Ascending aorta (tissue), 2 donors: ENCODE measurements at regions not wholly inside any gene's neighbourhood (a gene's known extent, or its start where the extent isn't known, plus 50 kb on each side); places are given as distances from the start of the nearest gene placed in this dataset.

ENCODE experiments used
- DNase-seq, 2 donors: peaks; one replicate each; pipeline ENCODE4 v3.0.0-alpha.2; 2019; ENCODE audit warnings: low spot score in 2 of 2
- H3K27ac ChIP-seq, 2 donors: fragments of 200-600 bp; sonication (generic); one replicate each; pipeline ENCODE4 v1.5.1; 2016 to 2017; ENCODE audit warnings: mild to moderate bottlenecking in 1 of 2
- H3K27me3 ChIP-seq: fragments of 200-600 bp; sonication (generic); one replicate; pipeline ENCODE4 v1.5.1; 2017
- H3K36me3 ChIP-seq, 2 donors: fragments of 200-600 bp; sonication (generic); one replicate each; pipeline ENCODE4 v1.5.1; 2016
- H3K4me1 ChIP-seq, 2 donors: fragments of 200-600 bp; sonication (generic); one replicate each; pipeline ENCODE4 v1.5.1; 2016 to 2017; ENCODE audit warnings: mild to moderate bottlenecking in 1 of 2
- H3K4me3 ChIP-seq, 2 donors: fragments of 200-600 bp; sonication (generic); one replicate each; pipeline ENCODE4 v1.5.1; 2016 to 2017; ENCODE audit warnings: mild to moderate bottlenecking in 1 of 2
- H3K9me3 ChIP-seq, 2 donors: fragments of 200-600 bp; sonication (generic); one replicate each; pipeline ENCODE4 v1.5.1; 2016
- intact Hi-C: fragments of 100-400 bp; cut with DNase I; formaldehyde crosslinking; loops from one replicate; pipeline ENCODE4 v1.15.1; 2023
- TF ChIP-seq, protein P1 (sequence below), 3 experiments: fragments of 200-600 bp in 2 of 3; fragments of 450-650 bp in 1 of 3; sonication (generic) in 2 of 3; IDR thresholded peaks; one replicate each; pipeline ENCODE4 v1.5.1; 2016 to 2019; ENCODE audit warnings: antibody characterized with exemption in 3 of 3, mild to moderate bottlenecking in 1 of 3, moderate library complexity in 1 of 3

DNA sequence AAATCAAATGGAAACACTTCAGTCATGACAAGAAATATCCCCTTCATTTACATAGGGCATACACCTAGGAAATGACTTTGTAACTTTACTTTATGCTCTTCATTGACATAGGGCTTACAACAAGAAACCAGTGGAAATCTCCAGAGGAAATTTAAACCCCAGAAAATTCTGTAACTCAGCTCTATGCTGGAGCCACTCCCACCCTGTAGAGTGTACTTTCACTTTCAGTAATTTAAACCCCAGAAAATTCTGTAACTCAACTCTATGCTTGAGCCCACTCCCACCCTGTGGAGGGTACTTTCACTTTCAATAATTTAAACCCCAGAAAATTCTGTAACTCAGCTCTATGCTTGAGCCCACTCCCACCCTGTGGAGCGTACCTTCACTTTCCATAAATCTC lies 987.1 kb upstream of the CADM2 start:
- Histone ChIP-seq H3K9me3 (no peaks in the 10 kb centered on the region), H3K27me3 (no peaks in the 10 kb centered on the region), H3K36me3 (no peaks in the 10 kb centered on the region), H3K27ac (no peak overlapping the region), H3K4me1 (no peaks in the 10 kb centered on the region), H3K4me3 (no peak overlapping the region)
- intact Hi-C loops: no loop called here
- no peak for DNase-seq
- TF ChIP-seq, protein P1, sequence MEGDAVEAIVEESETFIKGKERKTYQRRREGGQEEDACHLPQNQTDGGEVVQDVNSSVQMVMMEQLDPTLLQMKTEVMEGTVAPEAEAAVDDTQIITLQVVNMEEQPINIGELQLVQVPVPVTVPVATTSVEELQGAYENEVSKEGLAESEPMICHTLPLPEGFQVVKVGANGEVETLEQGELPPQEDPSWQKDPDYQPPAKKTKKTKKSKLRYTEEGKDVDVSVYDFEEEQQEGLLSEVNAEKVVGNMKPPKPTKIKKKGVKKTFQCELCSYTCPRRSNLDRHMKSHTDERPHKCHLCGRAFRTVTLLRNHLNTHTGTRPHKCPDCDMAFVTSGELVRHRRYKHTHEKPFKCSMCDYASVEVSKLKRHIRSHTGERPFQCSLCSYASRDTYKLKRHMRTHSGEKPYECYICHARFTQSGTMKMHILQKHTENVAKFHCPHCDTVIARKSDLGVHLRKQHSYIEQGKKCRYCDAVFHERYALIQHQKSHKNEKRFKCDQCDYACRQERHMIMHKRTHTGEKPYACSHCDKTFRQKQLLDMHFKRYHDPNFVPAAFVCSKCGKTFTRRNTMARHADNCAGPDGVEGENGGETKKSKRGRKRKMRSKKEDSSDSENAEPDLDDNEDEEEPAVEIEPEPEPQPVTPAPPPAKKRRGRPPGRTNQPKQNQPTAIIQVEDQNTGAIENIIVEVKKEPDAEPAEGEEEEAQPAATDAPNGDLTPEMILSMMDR (IDR thresholded peaks at IDR 0.05): no peak

DNA sequence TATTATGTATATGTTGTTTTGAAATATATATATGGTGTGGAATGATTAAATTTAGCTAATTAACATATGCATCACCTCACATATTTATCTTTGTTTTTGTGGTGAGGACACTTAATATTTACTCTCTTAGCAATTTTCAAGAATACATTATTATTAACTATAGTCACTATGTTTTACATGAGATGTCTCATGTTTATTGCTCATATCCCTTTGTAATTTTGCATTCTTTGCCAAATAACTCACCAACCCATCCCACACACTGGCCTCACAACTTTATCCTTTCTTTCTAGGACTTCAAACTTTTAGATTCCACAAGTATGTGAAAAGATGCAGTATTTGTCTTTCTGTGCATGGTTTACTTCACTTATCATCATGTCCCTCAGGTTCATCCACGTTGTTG lies 950.2 kb upstream of the CADM2 start:
- Histone ChIP-seq H3K4me1 (no peaks in the 10 kb centered on the region), H3K27ac (no peak overlapping the region), H3K36me3 (no peaks in the 10 kb centered on the region), H3K27me3 (no peaks in the 10 kb centered on the region), H3K9me3 (no peaks in the 10 kb centered on the region), H3K4me3 (no peak overlapping the region)
- TF ChIP-seq, protein P1 (IDR thresholded peaks at IDR 0.05): no peak
- DNase-seq: no peak
- intact Hi-C loops: no loop called here

DNA sequence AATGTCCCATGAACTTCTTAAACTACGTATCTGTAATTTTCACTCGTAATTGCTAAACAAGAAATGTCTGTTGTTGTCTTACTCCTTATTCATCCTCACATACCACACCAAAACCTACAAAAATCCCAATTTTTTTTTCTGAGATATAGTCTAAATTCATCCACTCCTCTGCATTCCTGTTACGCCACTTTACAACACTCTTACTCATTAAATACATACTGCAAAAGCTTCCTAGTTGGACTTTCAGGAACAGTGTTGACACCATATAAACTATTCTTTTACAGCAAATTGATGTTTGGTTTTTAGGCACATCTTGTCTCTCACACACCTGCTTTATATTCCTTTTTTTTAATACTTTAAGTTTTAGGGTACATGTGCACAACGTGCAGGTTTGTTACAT lies 934.9 kb upstream of the CADM2 start:
- Histone ChIP-seq H3K36me3 (no peaks in the 10 kb centered on the region), H3K9me3 (no peaks in the 10 kb centered on the region), H3K4me1 (no peaks in the 10 kb centered on the region), H3K4me3 (no peak overlapping the region), H3K27ac (no peak overlapping the region), H3K27me3 (no peaks in the 10 kb centered on the region)
- intact Hi-C loops: no loop called here
- TF ChIP-seq, protein P1 (IDR thresholded peaks at IDR 0.05): no peak
- no peak for DNase-seq

DNA sequence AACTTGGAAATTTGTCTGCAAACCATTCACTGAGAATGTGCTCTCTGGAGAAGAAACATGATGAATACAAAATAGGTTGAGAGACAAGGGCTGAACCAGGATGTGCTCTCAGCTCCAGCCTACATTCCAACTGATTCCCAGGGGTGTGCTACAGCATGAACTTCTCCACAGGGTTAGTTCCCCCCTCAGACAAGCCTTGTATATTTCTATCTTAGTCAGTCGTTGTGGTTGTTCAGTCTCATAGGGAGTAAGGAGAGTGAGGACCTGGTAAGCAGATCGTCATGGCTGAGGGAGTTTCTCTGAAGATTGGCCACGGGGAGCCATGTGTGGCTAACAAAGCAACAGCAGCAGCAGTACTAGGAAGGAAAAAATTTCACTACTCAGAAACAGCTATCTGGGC lies 919.7 kb upstream of the CADM2 start:
- no peaks in the 10 kb centered on the region for H3K4me1 ChIP-seq
- no peak overlapping the region for H3K27ac ChIP-seq
- H3K4me3 ChIP-seq: no peak overlapping the region
- no peaks in the 10 kb centered on the region for H3K36me3 ChIP-seq
- H3K27me3 ChIP-seq: no peaks in the 10 kb centered on the region
- intact Hi-C loops: no loop called here
- DNase-seq: no peak
- TF ChIP-seq, protein P1 (IDR thresholded peaks at IDR 0.05): no peak
- no peaks in the 10 kb centered on the region for H3K9me3 ChIP-seq

DNA sequence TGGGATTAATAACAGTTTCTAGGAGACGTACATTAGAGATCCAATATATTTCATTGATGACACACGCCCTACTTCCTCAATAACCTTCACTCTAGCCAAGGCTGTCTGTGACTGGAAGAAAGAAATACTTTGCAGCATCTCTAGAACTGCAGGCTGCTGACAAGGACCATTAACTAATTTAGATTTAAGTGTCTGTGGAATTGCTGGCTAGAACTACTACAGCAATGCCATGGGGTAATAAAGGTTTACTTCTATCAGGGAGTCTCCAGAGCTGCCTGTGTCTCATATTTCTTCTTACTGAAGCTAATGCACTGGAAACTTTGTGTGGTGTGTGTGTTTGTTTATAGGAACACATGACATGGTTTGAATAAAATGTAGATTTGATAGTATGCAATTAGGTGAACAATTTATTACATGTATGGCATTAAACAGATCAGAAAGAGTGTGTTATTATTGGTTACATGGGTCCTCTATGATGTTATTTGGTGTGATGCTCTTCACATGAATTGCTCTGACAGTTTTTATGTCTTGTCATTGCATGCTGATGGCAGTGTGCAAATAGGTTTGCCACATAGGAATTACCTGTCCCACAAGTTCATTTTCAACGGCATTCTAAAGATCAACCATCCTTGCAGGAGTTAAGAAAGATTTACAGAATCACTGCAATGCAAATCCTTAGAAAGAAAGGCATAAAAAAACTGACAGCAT lies 916.2 kb upstream of the CADM2 start:
- no peaks in the 10 kb centered on the region for H3K36me3 ChIP-seq
- H3K27me3 ChIP-seq: no peaks in the 10 kb centered on the region
- H3K4me3 ChIP-seq: no peak overlapping the region
- H3K4me1 ChIP-seq: no peaks in the 10 kb centered on the region
- no peak overlapping the region for H3K27ac ChIP-seq
- DNase-seq: no peak
- TF ChIP-seq, protein P1 (IDR thresholded peaks at IDR 0.05): no peak
- intact Hi-C loops: no loop called here
- no peaks in the 10 kb centered on the region for H3K9me3 ChIP-seq

DNA sequence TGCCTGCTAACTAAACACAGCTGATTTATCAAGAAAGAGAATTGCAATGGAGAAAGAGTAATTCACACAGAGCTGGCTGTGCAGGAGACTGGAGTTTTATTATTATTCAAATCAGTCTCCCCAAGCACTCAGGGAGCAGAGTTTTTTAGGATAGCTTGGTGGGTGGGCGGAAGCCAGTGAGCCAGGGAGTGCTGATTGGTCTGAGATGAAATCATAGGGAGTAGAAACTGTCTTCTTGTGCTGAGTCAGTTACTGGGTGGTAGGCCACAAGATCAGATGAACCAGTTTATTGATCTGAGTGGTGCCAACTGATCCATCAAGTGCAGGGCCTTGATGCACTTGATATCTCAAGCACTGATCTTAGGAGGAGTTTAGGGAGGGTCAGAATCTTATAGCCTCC lies 891.9 kb upstream of the CADM2 start:
- no peak for DNase-seq
- Histone ChIP-seq H3K36me3 (no peaks in the 10 kb centered on the region), H3K27me3 (no peaks in the 10 kb centered on the region), H3K27ac (no peak overlapping the region), H3K9me3 (no peaks in the 10 kb centered on the region), H3K4me1 (no peaks in the 10 kb centered on the region), H3K4me3 (no peak overlapping the region)
- intact Hi-C loops: no loop called here
- TF ChIP-seq, protein P1 (IDR thresholded peaks at IDR 0.05): no peak
